DND-41 (cell line): ENCODE measurements at regions not wholly inside any gene's neighbourhood (a gene's known extent, or its start where the extent isn't known, plus 50 kb on each side); places are given as distances from the start of the nearest gene placed in this dataset.

Experiments used
- ATAC-seq: fragments of 200-7000 bp; cut with Tn5 transposase; 3 replicates; pipeline ENCODE4 v1.9.1; 2021; ENCODE audit warnings: low read depth; ENCODE audit not compliant: insufficient read depth
- DNase-seq: peaks from one replicate; pipeline ENCODE4 v3.0.0-alpha.2; 2020
- H2AFZ ChIP-seq: 2 replicates; pipeline ENCODE4 v1.6.0; 2012; ENCODE audit warnings: low read depth, low read length
- H3K27ac ChIP-seq: 2 replicates; pipeline ENCODE4 v1.5.1; 2012; ENCODE audit warnings: low read length, inconsistent platforms
- H3K27me3 ChIP-seq: fragments of 200-600 bp; sonication (generic); 2 replicates; pipeline ENCODE4 v1.6.0; 2012; ENCODE audit warnings: low read length, mild to moderate bottlenecking, inconsistent platforms; ENCODE audit not compliant: insufficient read depth, poor library complexity
- H3K36me3 ChIP-seq: 2 replicates; pipeline ENCODE4 v1.5.1; 2012; ENCODE audit warnings: low read length, inconsistent platforms; ENCODE audit not compliant: insufficient read depth
- H3K4me1 ChIP-seq: 2 replicates; pipeline ENCODE4 v1.5.1; 2012; ENCODE audit warnings: mild to moderate bottlenecking, low read length; ENCODE audit not compliant: insufficient read depth
- H3K4me2 ChIP-seq: 2 replicates; pipeline ENCODE4 v1.6.0; 2012; ENCODE audit warnings: mild to moderate bottlenecking, moderate library complexity, low read length, inconsistent platforms; ENCODE audit not compliant: insufficient read depth
- H3K4me3 ChIP-seq, 2 experiments: fragments of 200-600 bp in 1 of 2; shearing (Covaris generic) in 1 of 2; 2 replicates each; pipeline ENCODE4 v1.5.1; 2012 to 2016; ENCODE audit warnings: inconsistent platforms in 2 of 2, low read length in 2 of 2, mild to moderate bottlenecking in 2 of 2, low read depth in 1 of 2, moderate library complexity in 1 of 2
- H3K79me2 ChIP-seq: 2 replicates; pipeline ENCODE4 v1.6.0; 2012; ENCODE audit warnings: low read length, inconsistent platforms; ENCODE audit not compliant: insufficient read depth
- H3K9ac ChIP-seq: 2 replicates; pipeline ENCODE4 v1.6.0; 2012; ENCODE audit warnings: low read depth, mild to moderate bottlenecking, inconsistent platforms, low read length, moderate library complexity
- H3K9me3 ChIP-seq: 2 replicates; pipeline ENCODE4 v1.5.1; 2012; ENCODE audit warnings: low read length, moderate library complexity, mild to moderate bottlenecking, inconsistent platforms; ENCODE audit not compliant: insufficient read depth, severe bottlenecking
- H4K20me1 ChIP-seq: 2 replicates; pipeline ENCODE4 v1.6.0; 2012; ENCODE audit warnings: low read length; ENCODE audit not compliant: insufficient read depth
- EZH2 ChIP-seq: IDR thresholded peaks from 3 replicates; pipeline ENCODE4 v1.6.1; 2012; ENCODE audit warnings: borderline replicate concordance, low read depth, mild to moderate bottlenecking, moderate library complexity, low read length, inconsistent platforms; ENCODE audit not compliant: severe bottlenecking
- TF ChIP-seq, protein P1 (sequence below): IDR thresholded peaks from 2 replicates; pipeline ENCODE4 v1.5.1; 2012; ENCODE audit warnings: borderline replicate concordance, low read length, moderate library complexity, mild to moderate bottlenecking; ENCODE audit not compliant: poor library complexity, severe bottlenecking; ENCODE audit errors: extremely low read depth

DNA sequence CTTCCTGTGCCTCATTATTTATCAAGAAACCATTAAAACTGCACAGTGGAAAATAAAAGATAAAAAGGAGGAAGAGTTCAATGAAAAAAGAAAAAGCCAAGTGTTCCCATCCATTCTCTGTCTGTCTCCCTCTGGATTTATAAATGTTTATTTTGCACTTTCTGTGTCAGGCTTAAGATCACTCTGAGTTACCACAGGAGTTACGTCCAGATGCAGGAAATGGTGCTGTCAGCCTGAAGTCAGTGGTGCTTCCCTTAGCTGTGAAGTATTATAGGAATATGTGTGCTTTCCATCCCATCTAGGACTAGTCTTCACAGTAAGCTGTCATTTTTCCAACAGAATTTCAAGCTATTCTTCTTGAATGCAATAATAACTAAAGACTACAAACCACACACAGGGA, 420.2 kb downstream of the KCTD12 start:
- TF ChIP-seq EZH2: no peak
- DNase-seq: no peak
- Histone ChIP-seq H3K27ac (no peak overlapping the region), H4K20me1 (no peaks in the 10 kb centered on the region), H3K4me3 (no peak overlapping the region), H3K4me2 (no peak overlapping the region), H3K79me2 (no peaks in the 10 kb centered on the region), H3K4me1 (no peaks in the 10 kb centered on the region), H3K36me3 (no peaks in the 10 kb centered on the region), H3K27me3 (no peaks in the 10 kb centered on the region), H2AFZ (no peak overlapping the region), H3K9ac (no peak overlapping the region), H3K9me3 (no peaks in the 10 kb centered on the region)
- no peak for ATAC-seq

DNA sequence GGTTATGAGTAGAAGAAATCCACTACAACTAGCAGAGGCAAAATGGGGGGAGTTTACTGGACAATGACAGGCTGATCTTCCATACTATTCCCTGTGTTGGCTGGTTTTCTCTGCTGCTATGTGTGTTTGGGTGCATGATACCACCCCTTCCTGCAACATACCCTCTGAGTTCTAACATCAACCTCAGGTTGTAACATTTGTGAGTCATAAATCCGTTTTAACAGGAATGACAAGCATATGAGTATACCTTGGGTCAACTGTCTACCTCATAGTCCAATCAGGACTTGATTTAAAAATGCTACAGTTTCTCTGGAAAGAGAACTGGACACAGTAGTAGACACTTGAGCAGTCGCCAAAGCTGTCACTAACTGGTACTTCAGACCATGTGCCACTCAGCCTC, 422.9 kb downstream of the KCTD12 start:
- ATAC-seq (no peak), DNase-seq (no peak)
- Histone ChIP-seq H3K27ac (no peak overlapping the region), H3K79me2 (no peaks in the 10 kb centered on the region), H3K27me3 (no peaks in the 10 kb centered on the region), H3K36me3 (no peaks in the 10 kb centered on the region), H3K4me1 (no peaks in the 10 kb centered on the region), H4K20me1 (no peaks in the 10 kb centered on the region), H3K4me3 (no peak overlapping the region), H3K4me2 (no peak overlapping the region), H3K9me3 (no peaks in the 10 kb centered on the region), H3K9ac (no peak overlapping the region), H2AFZ (no peak overlapping the region)
- TF ChIP-seq, protein P1, sequence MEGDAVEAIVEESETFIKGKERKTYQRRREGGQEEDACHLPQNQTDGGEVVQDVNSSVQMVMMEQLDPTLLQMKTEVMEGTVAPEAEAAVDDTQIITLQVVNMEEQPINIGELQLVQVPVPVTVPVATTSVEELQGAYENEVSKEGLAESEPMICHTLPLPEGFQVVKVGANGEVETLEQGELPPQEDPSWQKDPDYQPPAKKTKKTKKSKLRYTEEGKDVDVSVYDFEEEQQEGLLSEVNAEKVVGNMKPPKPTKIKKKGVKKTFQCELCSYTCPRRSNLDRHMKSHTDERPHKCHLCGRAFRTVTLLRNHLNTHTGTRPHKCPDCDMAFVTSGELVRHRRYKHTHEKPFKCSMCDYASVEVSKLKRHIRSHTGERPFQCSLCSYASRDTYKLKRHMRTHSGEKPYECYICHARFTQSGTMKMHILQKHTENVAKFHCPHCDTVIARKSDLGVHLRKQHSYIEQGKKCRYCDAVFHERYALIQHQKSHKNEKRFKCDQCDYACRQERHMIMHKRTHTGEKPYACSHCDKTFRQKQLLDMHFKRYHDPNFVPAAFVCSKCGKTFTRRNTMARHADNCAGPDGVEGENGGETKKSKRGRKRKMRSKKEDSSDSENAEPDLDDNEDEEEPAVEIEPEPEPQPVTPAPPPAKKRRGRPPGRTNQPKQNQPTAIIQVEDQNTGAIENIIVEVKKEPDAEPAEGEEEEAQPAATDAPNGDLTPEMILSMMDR: no peak
- no peak for TF ChIP-seq EZH2

DNA sequence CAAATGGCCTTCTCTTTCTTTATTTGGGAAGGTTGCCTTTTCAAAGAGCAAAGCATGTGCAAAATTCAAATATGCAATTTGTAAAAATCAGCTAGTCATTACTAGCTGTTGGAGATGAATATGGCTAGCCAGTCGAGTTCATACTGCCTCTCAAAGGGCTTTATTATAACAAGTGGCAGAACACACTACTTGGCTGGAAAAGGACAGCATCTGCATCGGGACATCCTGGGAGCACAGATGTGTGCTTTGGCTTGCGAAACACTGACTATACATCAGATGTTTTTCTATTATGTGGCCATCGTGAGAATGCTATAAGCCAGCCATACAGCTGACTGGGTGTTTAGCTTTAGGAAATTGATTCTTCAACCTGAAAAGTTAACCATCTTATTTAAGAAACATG, 424.2 kb downstream of the KCTD12 start:
- Histone ChIP-seq H3K27ac (no peak overlapping the region), H3K4me2 (no peak overlapping the region), H3K4me1 (no peaks in the 10 kb centered on the region), H3K27me3 (no peaks in the 10 kb centered on the region), H3K4me3 (no peak overlapping the region), H2AFZ (no peak overlapping the region), H3K36me3 (no peaks in the 10 kb centered on the region), H3K9ac (no peak overlapping the region), H4K20me1 (no peaks in the 10 kb centered on the region), H3K79me2 (no peaks in the 10 kb centered on the region), H3K9me3 (no peaks in the 10 kb centered on the region)
- no peak for DNase-seq
- TF ChIP-seq, protein P1: no peak
- no peak for TF ChIP-seq EZH2
- ATAC-seq: no peak

DNA sequence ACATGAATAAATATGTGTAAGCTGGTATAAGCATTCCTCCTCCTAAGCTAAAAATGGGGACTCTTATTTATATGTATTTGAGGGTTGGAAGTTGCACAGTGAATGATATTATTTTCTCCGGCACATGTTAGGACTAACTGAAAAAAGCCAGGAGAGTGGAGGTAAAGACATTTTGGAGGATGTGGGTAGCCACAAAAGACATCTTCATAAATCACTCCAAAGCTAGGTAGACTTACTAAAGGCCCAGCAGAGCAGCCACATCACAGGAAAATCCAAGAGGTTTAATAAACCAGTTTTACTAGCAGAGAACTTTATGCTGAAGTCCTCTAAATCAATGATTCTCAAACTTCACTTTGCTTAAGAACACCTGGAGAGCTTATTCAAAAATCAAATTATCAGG, 424.7 kb downstream of the KCTD12 start:
- H3K36me3 ChIP-seq: no peaks in the 10 kb centered on the region
- DNase-seq (peak; percentile 6), ATAC-seq (peak; percentile 77)
- H3K4me2 ChIP-seq: no peak overlapping the region
- H3K9me3 ChIP-seq: no peaks in the 10 kb centered on the region
- H3K4me3 ChIP-seq: no peak overlapping the region
- H3K79me2 ChIP-seq: no peaks in the 10 kb centered on the region
- H3K27ac ChIP-seq: no peak overlapping the region
- H3K27me3 ChIP-seq: no peaks in the 10 kb centered on the region
- TF ChIP-seq, protein P1: no peak
- no peak for TF ChIP-seq EZH2
- H4K20me1 ChIP-seq: no peaks in the 10 kb centered on the region
- no peak overlapping the region for H2AFZ ChIP-seq
- no peaks in the 10 kb centered on the region for H3K4me1 ChIP-seq
- no peak overlapping the region for H3K9ac ChIP-seq
